ENCODE measurements at regions not wholly inside any gene's neighbourhood (a gene's known extent, or its start where the extent isn't known, plus 50 kb on each side); places are given as distances from the start of the nearest gene placed in this dataset.

- H3K79me2 ChIP-seq (replicated peaks; ENCODE audit: insufficient read depth, low read length) = peaks cover 17% of the 10 kb centered on the region
- no peaks in the 10 kb centered on the region for H4K20me1 ChIP-seq (ENCODE audit: insufficient read depth)
- H3K36me3 ChIP-seq (ENCODE audit: insufficient read depth, low read length) = no peaks in the 10 kb centered on the region
- H2AFZ ChIP-seq (ENCODE audit: low read depth, low read length) = no peak overlapping the region
- H3K27ac ChIP-seq (ENCODE audit: low read length) = no peak overlapping the region
- no peaks in the 10 kb centered on the region for H3F3A ChIP-seq (ENCODE audit: insufficient read depth, low read length, poor library complexity, severe bottlenecking)
- H3K9ac ChIP-seq (ENCODE audit: low read length) = no peak overlapping the region
- no peak overlapping the region for H3K4me3 ChIP-seq (ENCODE audit: low read length)
- no peak for TF ChIP-seq EP300 (conservative IDR thresholded peaks at IDR 0.05; ENCODE audit: poor library complexity, severe bottlenecking)
- no peak for TF ChIP-seq EZH2 (IDR thresholded peaks at IDR 0.05; ENCODE audit: borderline replicate concordance, insufficient read depth, low read length, poor library complexity, severe bottlenecking)
- TF ChIP-seq REST (IDR thresholded peaks at IDR 0.05; ENCODE audit: borderline replicate concordance) = no peak
- no peak for TF ChIP-seq TAF1 (IDR thresholded peaks at IDR 0.05; ENCODE audit: low read depth)
- TF ChIP-seq RAD21 (conservative IDR thresholded peaks at IDR 0.05) = no peak
- no peak for TF ChIP-seq POLR2AphosphoS5 (IDR thresholded peaks at IDR 0.05)
- TF ChIP-seq MXI1 (conservative IDR thresholded peaks at IDR 0.05; ENCODE audit: poor library complexity, severe bottlenecking) = no peak
- no peak for TF ChIP-seq SMC3 (conservative IDR thresholded peaks at IDR 0.05; ENCODE audit: poor library complexity)
- H3K9me3 ChIP-seq (ENCODE audit: low read length) = no peaks in the 10 kb centered on the region
- no peaks in the 10 kb centered on the region for H3K9me2 ChIP-seq (ENCODE audit: insufficient read depth, low read length)
- H3K27me3 ChIP-seq (ENCODE audit: insufficient read depth, low read depth, low read length) = no peaks in the 10 kb centered on the region
- H3K4me2 ChIP-seq (ENCODE audit: low read length) = no peak overlapping the region
Observed at GRCh38 chr5:87774804-87775203, 362.1 kb upstream of the CCNH start.

GRCh38 chr5:87770601-87771121, 357.9 kb upstream of the CCNH start:
- Histone ChIP-seq H3K36me3 (ENCODE audit: insufficient read depth, low read length) (no peaks in the 10 kb centered on the region), H3K9ac (ENCODE audit: low read length) (no peak overlapping the region), H3K4me2 (ENCODE audit: low read length) (no peak overlapping the region), H3K9me3 (ENCODE audit: low read length) (no peaks in the 10 kb centered on the region), H3K79me2 (replicated peaks; ENCODE audit: insufficient read depth, low read length) (no peaks in the 10 kb centered on the region), H2AFZ (ENCODE audit: low read depth, low read length) (no peak overlapping the region), H4K20me1 (ENCODE audit: insufficient read depth) (no peaks in the 10 kb centered on the region), H3K27ac (ENCODE audit: low read length) (no peak overlapping the region), H3K4me3 (ENCODE audit: low read length) (no peak overlapping the region), H3K27me3 (ENCODE audit: insufficient read depth, low read depth, low read length) (no peaks in the 10 kb centered on the region), H3F3A (ENCODE audit: insufficient read depth, low read length, poor library complexity, severe bottlenecking) (no peaks in the 10 kb centered on the region), H3K9me2 (ENCODE audit: insufficient read depth, low read length) (no peaks in the 10 kb centered on the region)
- no peak for TF ChIP-seq EZH2 (IDR thresholded peaks at IDR 0.05; ENCODE audit: borderline replicate concordance, insufficient read depth, low read length, poor library complexity, severe bottlenecking)
- TF ChIP-seq POLR2AphosphoS5 (IDR thresholded peaks at IDR 0.05) = no peak
- TF ChIP-seq CTCF (IDR thresholded peaks at IDR 0.05; ENCODE audit: poor library complexity, severe bottlenecking) = no peak
- no peak for TF ChIP-seq REST (IDR thresholded peaks at IDR 0.05; ENCODE audit: borderline replicate concordance)
- TF ChIP-seq TAF1 (IDR thresholded peaks at IDR 0.05; ENCODE audit: low read depth) = no peak
- no peak for TF ChIP-seq RAD21 (conservative IDR thresholded peaks at IDR 0.05)
- TF ChIP-seq EP300 (conservative IDR thresholded peaks at IDR 0.05; ENCODE audit: poor library complexity, severe bottlenecking) = no peak
- no peak for TF ChIP-seq SMC3 (conservative IDR thresholded peaks at IDR 0.05; ENCODE audit: poor library complexity)
- TF ChIP-seq MXI1 (conservative IDR thresholded peaks at IDR 0.05; ENCODE audit: poor library complexity, severe bottlenecking) = no peak

All from neural cell (in vitro differentiated cells).